Neural cell (in vitro differentiated cells): ENCODE measurements at regions not wholly inside any gene's neighbourhood (a gene's known extent, or its start where the extent isn't known, plus 50 kb on each side); places are given as distances from the start of the nearest gene placed in this dataset.

Source experiments
- H2AFZ ChIP-seq: fragments of 200-600, 300-800 bp; sonication (generic), shearing (Covaris generic); 2 replicates; pipeline ENCODE4 v1.6.0; 2014; ENCODE audit warnings: low read depth, mild to moderate bottlenecking, antibody characterized with exemption, low read length, moderate library complexity
- H3F3A ChIP-seq: fragments of 200-600 bp; shearing (Covaris generic); 2 replicates; pipeline ENCODE4 v1.6.1; 2016; ENCODE audit warnings: mild to moderate bottlenecking, moderate library complexity, mixed read lengths, antibody characterized with exemption, low read length; ENCODE audit not compliant: insufficient read depth, poor library complexity, severe bottlenecking
- H3K27ac ChIP-seq: fragments of 200-600, 300-800 bp; sonication (generic), shearing (Covaris generic); 2 replicates; pipeline ENCODE4 v1.5.1; 2014; ENCODE audit warnings: mild to moderate bottlenecking, low read length, moderate library complexity
- H3K27me3 ChIP-seq: fragments of 300-800, 200-600 bp; sonication (generic), shearing (Covaris generic); 2 replicates; pipeline ENCODE4 v1.6.0; 2014; ENCODE audit warnings: mild to moderate bottlenecking, low read depth, low read length, moderate library complexity; ENCODE audit not compliant: insufficient read depth
- H3K36me3 ChIP-seq: fragments of 300-800, 200-600 bp; sonication (generic), shearing (Covaris generic); 2 replicates; pipeline ENCODE4 v1.5.1; 2014; ENCODE audit warnings: mild to moderate bottlenecking, antibody characterized with exemption, low read length, moderate library complexity; ENCODE audit not compliant: insufficient read depth
- H3K4me2 ChIP-seq: fragments of 300-800, 200-600 bp; sonication (generic), shearing (Covaris generic); 2 replicates; pipeline ENCODE4 v1.6.0; 2014; ENCODE audit warnings: mild to moderate bottlenecking, low read length
- H3K4me3 ChIP-seq: fragments of 300-800, 200-600 bp; sonication (generic), shearing (Covaris generic); 2 replicates; pipeline ENCODE4 v1.5.1; 2014; ENCODE audit warnings: mild to moderate bottlenecking, low read length, moderate library complexity
- H3K79me2 ChIP-seq: fragments of 200-600 bp; shearing (Covaris generic); replicated peaks from 2 replicates; pipeline ENCODE4 v1.6.0; 2014; ENCODE audit warnings: mild to moderate bottlenecking, low read length, moderate library complexity; ENCODE audit not compliant: insufficient read depth
- H3K9ac ChIP-seq: fragments of 300-800, 200-600 bp; sonication (generic), shearing (Covaris generic); 2 replicates; pipeline ENCODE4 v1.6.1; 2016; ENCODE audit warnings: mild to moderate bottlenecking, low read length, mixed read lengths
- H3K9me2 ChIP-seq: fragments of 200-600 bp; shearing (Covaris generic); 2 replicates; pipeline ENCODE4 v1.6.1; 2016; ENCODE audit warnings: mild to moderate bottlenecking, low read length, mixed read lengths; ENCODE audit not compliant: insufficient read depth
- H3K9me3 ChIP-seq: fragments of 200-600, 300-800 bp; sonication (generic), shearing (Covaris generic); 2 replicates; pipeline ENCODE4 v1.6.1; 2016; ENCODE audit warnings: mild to moderate bottlenecking, mixed run types, low read length, moderate library complexity, mixed read lengths
- H4K20me1 ChIP-seq: fragments of 200-600 bp; shearing (Covaris generic); 2 replicates; pipeline ENCODE4 v1.6.1; 2016; ENCODE audit warnings: mild to moderate bottlenecking, mixed run types; ENCODE audit not compliant: insufficient read depth
- EP300 ChIP-seq: fragments of 450-650 bp; conservative IDR thresholded peaks from 2 replicates; pipeline ENCODE4 v1.6.1; 2014; ENCODE audit warnings: antibody characterized with exemption, mild to moderate bottlenecking, moderate library complexity; ENCODE audit not compliant: poor library complexity, severe bottlenecking
- EZH2 ChIP-seq: fragments of 200-600, 300-800 bp; shearing (Covaris generic), sonication (generic); IDR thresholded peaks from 2 replicates; pipeline ENCODE4 v1.6.1; 2014; ENCODE audit warnings: antibody characterized with exemption, low read length, borderline replicate concordance, mild to moderate bottlenecking; ENCODE audit not compliant: insufficient read depth, poor library complexity, severe bottlenecking
- MXI1 ChIP-seq: fragments of 450-650 bp; conservative IDR thresholded peaks from 2 replicates; pipeline ENCODE4 v1.6.1; 2014; ENCODE audit warnings: antibody characterized with exemption, mild to moderate bottlenecking; ENCODE audit not compliant: poor library complexity, severe bottlenecking
- POLR2AphosphoS5 ChIP-seq: IDR thresholded peaks from 2 replicates; pipeline ENCODE4 v1.6.1; 2012
- RAD21 ChIP-seq: fragments of 450-650 bp; conservative IDR thresholded peaks from 2 replicates; pipeline ENCODE4 v1.6.1; 2014; ENCODE audit warnings: antibody characterized with exemption, mild to moderate bottlenecking, moderate library complexity
- SMC3 ChIP-seq: fragments of 450-650 bp; conservative IDR thresholded peaks from 2 replicates; pipeline ENCODE4 v1.6.1; 2014; ENCODE audit warnings: antibody characterized with exemption, mild to moderate bottlenecking, moderate library complexity; ENCODE audit not compliant: poor library complexity
- TAF1 ChIP-seq: IDR thresholded peaks from 2 replicates; pipeline ENCODE4 v1.6.1; 2012; ENCODE audit warnings: low read depth
- TF ChIP-seq, protein P1 (sequence below): fragments of 450-650 bp; IDR thresholded peaks from 2 replicates; pipeline ENCODE4 v1.5.1; 2014; ENCODE audit warnings: antibody characterized with exemption, mild to moderate bottlenecking, moderate library complexity; ENCODE audit not compliant: poor library complexity, severe bottlenecking
- TF ChIP-seq, protein P2 (sequence below): IDR thresholded peaks from 2 replicates; pipeline ENCODE4 v1.6.1; 2012; ENCODE audit warnings: borderline replicate concordance

DNA sequence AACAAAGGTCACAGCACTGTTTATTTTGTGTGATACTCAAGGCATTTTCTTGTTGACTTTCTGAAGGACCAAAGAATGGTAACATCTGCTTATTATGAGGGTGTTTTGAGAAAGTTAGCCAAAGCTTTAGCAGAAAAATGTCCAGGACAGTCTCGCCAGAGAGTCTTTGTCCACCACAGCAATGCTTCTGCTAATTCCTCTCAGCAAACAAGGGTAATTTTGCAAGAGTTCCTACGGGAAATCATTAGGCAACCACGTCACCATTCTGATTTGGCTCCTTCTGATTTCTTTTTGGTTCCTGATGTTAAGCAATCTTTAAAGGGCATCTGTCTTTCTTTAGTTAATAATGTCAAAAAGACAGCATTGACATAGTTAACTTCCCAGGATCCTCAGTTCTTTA, 639.3 kb upstream of the STEAP1 start:
- Histone ChIP-seq H3K4me2 (no peak overlapping the region), H3K27me3 (no peaks in the 10 kb centered on the region), H2AFZ (no peak overlapping the region), H3F3A (no peaks in the 10 kb centered on the region), H3K9ac (no peak overlapping the region), H4K20me1 (no peaks in the 10 kb centered on the region), H3K4me3 (no peak overlapping the region), H3K27ac (no peak overlapping the region), H3K9me2 (no peaks in the 10 kb centered on the region), H3K79me2 (no peaks in the 10 kb centered on the region), H3K36me3 (no peaks in the 10 kb centered on the region), H3K9me3 (no peaks in the 10 kb centered on the region)
- TF ChIP-seq POLR2AphosphoS5: no peak
- no peak for TF ChIP-seq TAF1
- TF ChIP-seq, protein P1, sequence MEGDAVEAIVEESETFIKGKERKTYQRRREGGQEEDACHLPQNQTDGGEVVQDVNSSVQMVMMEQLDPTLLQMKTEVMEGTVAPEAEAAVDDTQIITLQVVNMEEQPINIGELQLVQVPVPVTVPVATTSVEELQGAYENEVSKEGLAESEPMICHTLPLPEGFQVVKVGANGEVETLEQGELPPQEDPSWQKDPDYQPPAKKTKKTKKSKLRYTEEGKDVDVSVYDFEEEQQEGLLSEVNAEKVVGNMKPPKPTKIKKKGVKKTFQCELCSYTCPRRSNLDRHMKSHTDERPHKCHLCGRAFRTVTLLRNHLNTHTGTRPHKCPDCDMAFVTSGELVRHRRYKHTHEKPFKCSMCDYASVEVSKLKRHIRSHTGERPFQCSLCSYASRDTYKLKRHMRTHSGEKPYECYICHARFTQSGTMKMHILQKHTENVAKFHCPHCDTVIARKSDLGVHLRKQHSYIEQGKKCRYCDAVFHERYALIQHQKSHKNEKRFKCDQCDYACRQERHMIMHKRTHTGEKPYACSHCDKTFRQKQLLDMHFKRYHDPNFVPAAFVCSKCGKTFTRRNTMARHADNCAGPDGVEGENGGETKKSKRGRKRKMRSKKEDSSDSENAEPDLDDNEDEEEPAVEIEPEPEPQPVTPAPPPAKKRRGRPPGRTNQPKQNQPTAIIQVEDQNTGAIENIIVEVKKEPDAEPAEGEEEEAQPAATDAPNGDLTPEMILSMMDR: no peak

DNA sequence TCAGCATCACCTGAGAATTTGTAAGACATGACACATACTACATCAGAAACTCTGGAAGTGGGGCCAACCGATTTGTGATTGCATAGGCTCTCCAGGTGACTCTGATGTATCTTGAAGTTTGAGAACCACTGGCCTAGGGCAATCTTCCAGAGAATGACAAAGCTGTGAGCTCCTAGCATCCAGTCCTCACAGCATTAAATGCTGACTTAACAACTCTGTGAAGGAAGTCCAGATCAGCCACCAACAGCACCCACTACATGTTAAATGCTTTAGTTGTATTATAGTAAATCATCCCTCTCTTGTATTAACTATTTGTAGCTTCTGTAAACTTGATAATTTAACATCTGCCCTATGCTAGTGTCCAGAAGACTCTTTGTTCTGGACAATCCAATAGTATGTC, 636.5 kb upstream of the STEAP1 start:
- no peak overlapping the region for H3K27ac ChIP-seq
- H3K79me2 ChIP-seq: no peaks in the 10 kb centered on the region
- H2AFZ ChIP-seq: no peak overlapping the region
- no peaks in the 10 kb centered on the region for H3K27me3 ChIP-seq
- no peak overlapping the region for H3K9ac ChIP-seq
- H4K20me1 ChIP-seq: no peaks in the 10 kb centered on the region
- TF ChIP-seq, protein P2, sequence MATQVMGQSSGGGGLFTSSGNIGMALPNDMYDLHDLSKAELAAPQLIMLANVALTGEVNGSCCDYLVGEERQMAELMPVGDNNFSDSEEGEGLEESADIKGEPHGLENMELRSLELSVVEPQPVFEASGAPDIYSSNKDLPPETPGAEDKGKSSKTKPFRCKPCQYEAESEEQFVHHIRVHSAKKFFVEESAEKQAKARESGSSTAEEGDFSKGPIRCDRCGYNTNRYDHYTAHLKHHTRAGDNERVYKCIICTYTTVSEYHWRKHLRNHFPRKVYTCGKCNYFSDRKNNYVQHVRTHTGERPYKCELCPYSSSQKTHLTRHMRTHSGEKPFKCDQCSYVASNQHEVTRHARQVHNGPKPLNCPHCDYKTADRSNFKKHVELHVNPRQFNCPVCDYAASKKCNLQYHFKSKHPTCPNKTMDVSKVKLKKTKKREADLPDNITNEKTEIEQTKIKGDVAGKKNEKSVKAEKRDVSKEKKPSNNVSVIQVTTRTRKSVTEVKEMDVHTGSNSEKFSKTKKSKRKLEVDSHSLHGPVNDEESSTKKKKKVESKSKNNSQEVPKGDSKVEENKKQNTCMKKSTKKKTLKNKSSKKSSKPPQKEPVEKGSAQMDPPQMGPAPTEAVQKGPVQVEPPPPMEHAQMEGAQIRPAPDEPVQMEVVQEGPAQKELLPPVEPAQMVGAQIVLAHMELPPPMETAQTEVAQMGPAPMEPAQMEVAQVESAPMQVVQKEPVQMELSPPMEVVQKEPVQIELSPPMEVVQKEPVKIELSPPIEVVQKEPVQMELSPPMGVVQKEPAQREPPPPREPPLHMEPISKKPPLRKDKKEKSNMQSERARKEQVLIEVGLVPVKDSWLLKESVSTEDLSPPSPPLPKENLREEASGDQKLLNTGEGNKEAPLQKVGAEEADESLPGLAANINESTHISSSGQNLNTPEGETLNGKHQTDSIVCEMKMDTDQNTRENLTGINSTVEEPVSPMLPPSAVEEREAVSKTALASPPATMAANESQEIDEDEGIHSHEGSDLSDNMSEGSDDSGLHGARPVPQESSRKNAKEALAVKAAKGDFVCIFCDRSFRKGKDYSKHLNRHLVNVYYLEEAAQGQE: no peak
- TF ChIP-seq SMC3 (no peak), EZH2 (no peak)
- H3K9me3 ChIP-seq: no peaks in the 10 kb centered on the region
- H3K36me3 ChIP-seq: no peaks in the 10 kb centered on the region
- no peak overlapping the region for H3K4me2 ChIP-seq
- no peaks in the 10 kb centered on the region for H3F3A ChIP-seq
- H3K4me3 ChIP-seq: no peak overlapping the region
- H3K9me2 ChIP-seq: no peaks in the 10 kb centered on the region

DNA sequence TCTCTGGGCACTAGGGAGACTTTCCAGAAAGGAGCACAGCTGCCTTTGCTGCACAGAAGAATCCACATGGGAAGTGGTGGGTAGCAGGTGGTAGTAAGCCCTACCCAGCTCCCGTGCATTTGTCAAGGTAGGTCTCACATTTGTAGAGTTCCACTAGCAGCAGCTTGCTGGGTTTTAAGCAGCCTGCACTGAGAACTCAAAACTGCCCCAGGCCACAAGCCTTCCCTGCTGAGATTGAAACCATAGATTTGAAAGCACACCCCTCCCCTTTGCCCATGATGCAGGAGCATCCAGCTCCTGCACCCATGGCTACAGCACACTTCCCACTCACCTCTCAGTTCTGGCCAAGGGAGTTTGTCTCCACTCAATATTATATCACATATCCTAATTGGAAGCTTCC, 604.5 kb upstream of the STEAP1 start:
- H3K27me3 ChIP-seq: no peaks in the 10 kb centered on the region
- no peak overlapping the region for H3K9ac ChIP-seq
- no peaks in the 10 kb centered on the region for H3K36me3 ChIP-seq
- no peak overlapping the region for H3K4me2 ChIP-seq
- H3K9me3 ChIP-seq: no peaks in the 10 kb centered on the region
- H2AFZ ChIP-seq: no peak overlapping the region
- no peaks in the 10 kb centered on the region for H3K9me2 ChIP-seq
- no peaks in the 10 kb centered on the region for H4K20me1 ChIP-seq
- H3K27ac ChIP-seq: no peak overlapping the region
- no peaks in the 10 kb centered on the region for H3K79me2 ChIP-seq
- H3K4me3 ChIP-seq: no peak overlapping the region
- no peaks in the 10 kb centered on the region for H3F3A ChIP-seq
- TF ChIP-seq MXI1 (no peak), SMC3 (no peak), RAD21 (no peak), EZH2 (no peak), POLR2AphosphoS5 (no peak), EP300 (no peak), TAF1 (no peak)
- TF ChIP-seq, protein P2: no peak
- TF ChIP-seq, protein P1: no peak
